GM23248 (cell line): ENCODE measurements at regions not wholly inside any gene's neighbourhood (a gene's known extent, or its start where the extent isn't known, plus 50 kb on each side); places are given as distances from the start of the nearest gene placed in this dataset.

Experiments used
- DNase-seq: peaks from one replicate; pipeline ENCODE4 v3.0.0-alpha.2; 2015
- H2AFZ ChIP-seq: fragments of 200-600 bp; sonication (generic); 2 replicates; pipeline ENCODE4 v1.6.1; 2016; ENCODE audit warnings: antibody characterized with exemption
- H3F3A ChIP-seq: fragments of 200-600 bp; sonication (generic); 2 replicates; pipeline ENCODE4 v1.6.1; 2016; ENCODE audit warnings: mild to moderate bottlenecking, antibody characterized with exemption, mixed run types; ENCODE audit not compliant: insufficient read depth
- H3K27ac ChIP-seq: fragments of 200-600 bp; sonication (generic); 2 replicates; pipeline ENCODE4 v1.5.1; 2016; ENCODE audit warnings: mild to moderate bottlenecking
- H3K27me3 ChIP-seq: fragments of 200-600 bp; sonication (generic); replicated peaks from 2 replicates; pipeline ENCODE4 v1.6.1; 2016; ENCODE audit warnings: mild to moderate bottlenecking; ENCODE audit not compliant: insufficient read depth
- H3K36me3 ChIP-seq: fragments of 200-600 bp; sonication (generic); 2 replicates; pipeline ENCODE4 v1.6.1; 2016; ENCODE audit warnings: low read depth, mild to moderate bottlenecking
- H3K4me1 ChIP-seq: fragments of 200-600 bp; sonication (generic); 2 replicates; pipeline ENCODE4 v1.6.1; 2016; ENCODE audit warnings: mild to moderate bottlenecking; ENCODE audit not compliant: insufficient read depth
- H3K4me2 ChIP-seq: fragments of 200-600 bp; sonication (generic); one replicate; pipeline ENCODE4 v1.6.1; 2016; ENCODE audit warnings: mild to moderate bottlenecking; ENCODE audit not compliant: unreplicated experiment
- H3K4me3 ChIP-seq: fragments of 200-600 bp; sonication (generic); 2 replicates; pipeline ENCODE4 v1.5.1; 2016; ENCODE audit warnings: mild to moderate bottlenecking
- H3K79me2 ChIP-seq: fragments of 200-600 bp; sonication (generic); 2 replicates; pipeline ENCODE4 v1.6.1; 2016; ENCODE audit warnings: mild to moderate bottlenecking; ENCODE audit not compliant: insufficient read depth
- H3K9ac ChIP-seq: fragments of 200-600 bp; sonication (generic); 2 replicates; pipeline ENCODE4 v1.6.1; 2016; ENCODE audit warnings: mild to moderate bottlenecking
- H3K9me2 ChIP-seq: fragments of 200-600 bp; sonication (generic); 2 replicates; pipeline ENCODE4 v1.6.1; 2016; ENCODE audit warnings: mixed run types, mild to moderate bottlenecking, moderate library complexity; ENCODE audit not compliant: insufficient read depth
- H3K9me3 ChIP-seq: fragments of 200-600 bp; sonication (generic); one replicate; pipeline ENCODE4 v1.6.1; 2017; ENCODE audit warnings: low read depth
- H4K20me1 ChIP-seq: fragments of 200-600 bp; sonication (generic); 2 replicates; pipeline ENCODE4 v1.6.0; 2016; ENCODE audit not compliant: insufficient read depth
- EZH2 ChIP-seq: fragments of 200-600 bp; sonication (generic); IDR thresholded peaks from 2 replicates; pipeline ENCODE4 v1.6.1; 2018; ENCODE audit warnings: antibody characterized with exemption, mild to moderate bottlenecking; ENCODE audit not compliant: insufficient read depth, poor library complexity, severe bottlenecking
- EZH2phosphoT487 ChIP-seq: fragments of 200-600 bp; sonication (generic); IDR thresholded peaks from 2 replicates; pipeline ENCODE4 v1.6.1; 2018; ENCODE audit warnings: antibody characterized with exemption, moderate library complexity, mild to moderate bottlenecking, low read depth; ENCODE audit not compliant: insufficient read depth
- WGBS, 2 experiments: methylation state at CpG; one replicate each; pipeline ENCODE4 v1.1.6; 2015 to 2017; ENCODE audit warnings: low lambda C conversion rate in 2 of 2, low coverage in 1 of 2; ENCODE audit errors: missing lambda C conversion rate in 2 of 2; 5-methylcytosine and 5-hydroxymethylcytosine counted together
- in situ Hi-C: fragments of 300-500 bp; cut with MboI; formaldehyde crosslinking; loops from 2 replicates; pipeline ENCODE4 v1.15.0; 2020

DNA sequence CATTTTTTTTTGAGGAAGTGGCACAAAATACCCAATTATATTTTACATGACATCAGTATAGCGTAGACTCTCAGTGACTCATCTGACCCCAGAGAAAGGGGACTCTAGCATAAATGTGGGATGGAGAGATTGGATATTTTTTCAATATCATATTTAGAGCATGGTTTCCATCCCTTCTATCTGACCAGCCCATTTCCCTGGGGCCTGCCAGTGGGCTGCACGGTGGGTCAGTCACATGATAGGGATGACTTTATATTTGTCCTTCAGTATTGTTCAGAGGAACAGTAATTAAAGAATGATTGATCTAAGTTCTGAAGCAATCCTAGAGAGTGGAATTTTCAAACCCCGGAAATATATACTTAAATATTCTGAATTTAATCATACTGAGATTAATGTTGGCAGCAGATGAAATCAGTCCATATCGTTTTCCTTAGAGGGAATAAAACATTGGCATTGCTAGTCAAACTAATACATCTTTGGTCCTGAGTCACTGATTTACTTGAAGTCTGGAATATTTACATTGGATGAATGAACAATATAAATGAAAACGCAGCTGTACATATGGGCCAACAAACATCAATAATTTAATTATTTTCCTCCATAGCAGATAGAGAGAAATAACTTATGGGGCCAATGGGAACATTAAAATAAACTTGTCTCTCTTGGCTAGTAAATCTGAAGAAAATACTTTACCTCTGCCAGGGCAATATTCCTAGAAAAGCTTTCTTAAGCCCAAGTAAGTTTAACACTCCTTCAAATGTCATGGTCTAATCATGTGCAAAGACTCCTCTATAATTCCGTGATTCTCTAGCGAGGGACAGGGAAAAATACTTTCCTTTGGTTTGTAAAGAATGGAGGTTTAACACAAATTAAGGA is 563.6 kb upstream of the PKDCC start:
- Histone ChIP-seq H4K20me1 (no peaks in the 10 kb centered on the region), H3K4me2 (no peak overlapping the region), H3K4me1 (no peaks in the 10 kb centered on the region), H3K36me3 (no peaks in the 10 kb centered on the region), H3K79me2 (no peaks in the 10 kb centered on the region), H3K27ac (no peak overlapping the region), H3K9me2 (no peaks in the 10 kb centered on the region), H3K9me3 (no peaks in the 10 kb centered on the region), H3F3A (no peaks in the 10 kb centered on the region), H2AFZ (no peak overlapping the region), H3K27me3 (no peaks in the 10 kb centered on the region), H3K9ac (no peak overlapping the region), H3K4me3 (no peak overlapping the region)
- TF ChIP-seq EZH2phosphoT487 (no peak), EZH2 (no peak)
- in situ Hi-C loops, result no loop called here
- DNase-seq, result no peak
- WGBS, 2 experiments, result 17 to 18% methylated on average over 7 of the region's 7 CpGs

DNA sequence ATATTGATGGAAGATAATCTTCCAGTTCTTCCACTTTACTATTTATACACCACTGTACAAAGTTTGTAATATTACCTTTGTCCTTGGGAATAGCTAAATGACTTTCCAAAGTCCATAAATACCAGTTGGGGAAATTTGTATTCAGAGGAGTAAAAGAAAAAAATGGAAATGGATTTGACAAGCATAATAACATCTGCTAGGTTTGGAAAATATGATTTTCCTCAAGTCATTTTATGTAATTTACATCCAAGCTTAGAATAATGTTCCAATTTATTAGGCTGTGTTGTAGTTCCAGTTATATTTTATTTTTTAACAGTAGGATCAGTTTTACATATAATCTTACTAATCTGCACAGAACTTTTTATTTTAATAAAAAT is 563.0 kb upstream of the PKDCC start:
- H3K9ac ChIP-seq, result no peak overlapping the region
- no peaks in the 10 kb centered on the region for H4K20me1 ChIP-seq
- no peaks in the 10 kb centered on the region for H3K4me1 ChIP-seq
- TF ChIP-seq EZH2phosphoT487, result no peak
- no peak for TF ChIP-seq EZH2
- no peak overlapping the region for H3K4me2 ChIP-seq
- H3K27ac ChIP-seq, result no peak overlapping the region
- no peak for DNase-seq
- no peaks in the 10 kb centered on the region for H3F3A ChIP-seq
- no peak overlapping the region for H3K4me3 ChIP-seq
- H3K79me2 ChIP-seq, result no peaks in the 10 kb centered on the region
- no peaks in the 10 kb centered on the region for H3K36me3 ChIP-seq
- H2AFZ ChIP-seq, result no peak overlapping the region
- no peaks in the 10 kb centered on the region for H3K9me2 ChIP-seq
- no peaks in the 10 kb centered on the region for H3K27me3 ChIP-seq
- in situ Hi-C loops, result no loop called here
- no peaks in the 10 kb centered on the region for H3K9me3 ChIP-seq

DNA sequence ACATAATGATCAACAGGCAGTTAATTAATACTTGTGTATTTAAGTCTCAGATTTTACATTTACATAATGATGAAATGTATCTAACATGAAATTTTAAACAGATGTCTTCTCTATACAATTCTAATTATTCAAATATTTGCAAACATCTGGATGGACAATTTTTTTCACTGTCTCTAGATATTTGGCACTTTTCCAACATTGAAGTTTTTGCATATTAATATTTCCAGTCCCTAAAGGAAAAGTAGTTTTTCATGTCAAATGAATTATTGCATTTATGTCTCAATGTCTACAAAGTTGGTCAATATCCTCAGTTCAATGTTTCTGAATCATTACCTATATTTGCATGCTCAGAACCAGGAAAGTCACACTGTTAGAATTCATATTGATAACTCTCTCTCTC is 560.9 kb upstream of the PKDCC start:
- Histone ChIP-seq H3K9me3 (no peaks in the 10 kb centered on the region), H3F3A (no peaks in the 10 kb centered on the region), H3K4me1 (no peaks in the 10 kb centered on the region), H3K36me3 (no peaks in the 10 kb centered on the region), H3K79me2 (no peaks in the 10 kb centered on the region), H3K9me2 (no peaks in the 10 kb centered on the region), H2AFZ (no peak overlapping the region), H3K9ac (no peak overlapping the region), H3K4me3 (no peak overlapping the region), H4K20me1 (no peaks in the 10 kb centered on the region), H3K4me2 (no peak overlapping the region), H3K27ac (no peak overlapping the region), H3K27me3 (no peaks in the 10 kb centered on the region)
- DNase-seq, result no peak
- TF ChIP-seq EZH2, result no peak
- TF ChIP-seq EZH2phosphoT487, result no peak
- in situ Hi-C loops, result no loop called here

DNA sequence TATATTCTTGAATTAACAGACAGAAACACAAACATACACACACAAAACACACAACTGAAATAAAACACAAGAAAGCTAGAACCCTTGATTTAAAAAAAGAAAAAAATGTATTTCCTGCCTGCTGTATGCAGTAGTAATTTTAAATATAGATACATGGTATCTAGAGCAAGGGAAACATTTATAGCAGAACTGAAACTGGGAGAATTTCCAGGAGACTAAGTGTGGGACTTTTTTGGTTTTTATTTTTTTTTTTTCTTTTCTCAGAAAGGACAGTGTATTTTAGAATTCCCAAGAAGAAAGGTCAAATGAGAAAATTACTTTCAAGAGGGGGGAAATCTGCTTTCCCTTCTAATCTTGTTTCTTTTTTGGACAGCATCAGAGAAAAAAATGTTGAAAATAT is 558.9 kb upstream of the PKDCC start:
- no peaks in the 10 kb centered on the region for H3K27me3 ChIP-seq
- TF ChIP-seq EZH2phosphoT487 (no peak), EZH2 (no peak)
- H3K9me2 ChIP-seq, result no peaks in the 10 kb centered on the region
- H2AFZ ChIP-seq, result no peak overlapping the region
- H3K9ac ChIP-seq, result no peak overlapping the region
- no peaks in the 10 kb centered on the region for H3K79me2 ChIP-seq
- DNase-seq, result no peak
- no peak overlapping the region for H3K4me2 ChIP-seq
- in situ Hi-C loops, result no loop called here
- no peak overlapping the region for H3K27ac ChIP-seq
- no peaks in the 10 kb centered on the region for H3F3A ChIP-seq
- no peaks in the 10 kb centered on the region for H3K4me1 ChIP-seq
- no peaks in the 10 kb centered on the region for H3K9me3 ChIP-seq
- H4K20me1 ChIP-seq, result no peaks in the 10 kb centered on the region
- no peak overlapping the region for H3K4me3 ChIP-seq
- H3K36me3 ChIP-seq, result no peaks in the 10 kb centered on the region

DNA sequence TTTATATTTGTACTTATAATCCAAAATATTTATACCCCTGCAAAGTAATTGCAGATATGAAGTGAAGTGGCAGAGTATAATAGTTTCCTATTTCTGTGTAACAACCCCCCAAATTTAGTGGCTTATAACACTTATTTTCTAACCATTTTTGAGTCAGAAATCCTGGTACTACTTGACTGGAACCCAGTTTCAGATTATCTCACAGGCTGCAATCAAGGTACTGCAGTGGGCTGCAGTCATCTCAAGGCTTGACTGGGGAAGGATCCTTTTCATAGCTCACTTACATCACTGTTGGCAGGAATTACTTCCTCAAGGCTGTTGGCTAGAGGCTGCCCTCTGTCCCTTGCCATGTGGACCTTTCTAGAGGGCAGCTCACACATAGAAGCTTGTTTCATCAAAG is 558.2 kb upstream of the PKDCC start:
- in situ Hi-C loops, result no loop called here
- Histone ChIP-seq H2AFZ (no peak overlapping the region), H3K27ac (no peak overlapping the region)

More for the DNA sequence above, 558.2 kb upstream of the PKDCC start:
- H3K36me3 ChIP-seq, result no peaks in the 10 kb centered on the region
- H3K9me2 ChIP-seq, result no peaks in the 10 kb centered on the region
- H3K4me1 ChIP-seq, result no peaks in the 10 kb centered on the region
- no peak overlapping the region for H3K4me2 ChIP-seq
- no peaks in the 10 kb centered on the region for H3K27me3 ChIP-seq
- TF ChIP-seq EZH2phosphoT487 (no peak), EZH2 (no peak)
- DNase-seq, result no peak
- H3K9ac ChIP-seq, result no peak overlapping the region
- no peaks in the 10 kb centered on the region for H3K79me2 ChIP-seq
- no peaks in the 10 kb centered on the region for H4K20me1 ChIP-seq
- H3F3A ChIP-seq, result no peaks in the 10 kb centered on the region
- no peak overlapping the region for H3K4me3 ChIP-seq
- no peaks in the 10 kb centered on the region for H3K9me3 ChIP-seq
